HG02588 (cell line): ENCODE measurements at regions not wholly inside any gene's neighbourhood (a gene's known extent, or its start where the extent isn't known, plus 50 kb on each side); places are given as distances from the start of the nearest gene placed in this dataset.

Experiments used
- ATAC-seq: cut with Tn5 transposase; IDR thresholded peaks from one replicate; pipeline ENCODE4 v1.9.1; 2021; ENCODE audit warnings: mild to moderate bottlenecking, moderate library complexity; ENCODE audit not compliant: unreplicated experiment

GRCh38 chr14:21723431-21724045 lies 49.9 kb upstream of the OR4E1 start:
- ATAC-seq: no peak
